WTC11 (cell line): ENCODE measurements at regions not wholly inside any gene's neighbourhood (a gene's known extent, or its start where the extent isn't known, plus 50 kb on each side); places are given as distances from the start of the nearest gene placed in this dataset.

Experiments used
- ATAC-seq: fragments of 200-7000 bp; cut with Tn5 transposase; 2 replicates; pipeline ENCODE4 v1.10.0; 2021; ENCODE audit warnings: mild to moderate bottlenecking, moderate library complexity
- CTCF ChIA-PET: fragments of 300-600 bp; sonication (Branson Sonifier 250); formaldehyde crosslinking; loops from one replicate; lab custom pipeline; 2021; ENCODE audit warnings: antibody characterized with exemption; lab: Charles Lee
- POLR2A ChIA-PET: fragments of 350-600 bp; sonication (Branson Sonifier 250); formaldehyde crosslinking; loops from one replicate; lab custom pipeline; 2021; ENCODE audit warnings: antibody characterized with exemption; lab: Charles Lee
- DNase-seq: peaks from one replicate; pipeline ENCODE4 v3.0.0; 2021; ENCODE audit warnings: low spot score
- H3K27ac Mint-ChIP-seq: 2 replicates; pipeline ENCODE4 v1.8.0; 2021; ENCODE audit warnings: mixed read lengths
- H3K27me3 Mint-ChIP-seq: 2 replicates; pipeline ENCODE4 v1.8.0; 2021; ENCODE audit warnings: low read depth, mild to moderate bottlenecking, moderate library complexity, mixed read lengths
- H3K36me3 Mint-ChIP-seq: 2 replicates; pipeline ENCODE4 v1.8.0; 2021; ENCODE audit warnings: mixed read lengths
- H3K4me1 Mint-ChIP-seq: 2 replicates; pipeline ENCODE4 v1.8.0; 2022; ENCODE audit warnings: mixed read lengths
- H3K4me3 Mint-ChIP-seq: 2 replicates; pipeline ENCODE4 v1.8.0; 2021; ENCODE audit warnings: mild to moderate bottlenecking, moderate library complexity, mixed read lengths
- H3K9me3 Mint-ChIP-seq: 2 replicates; pipeline ENCODE4 v1.8.0; 2021; ENCODE audit warnings: mixed read lengths
- AR ChIP-seq: fragments of 250-450 bp; sonication (Bioruptor Pico); IDR thresholded peaks from 2 replicates; pipeline ENCODE4 v1.9.0; 2021; ENCODE audit warnings: mild to moderate bottlenecking
- ETV6 ChIP-seq: sonication (generic); formaldehyde crosslinking; IDR thresholded peaks from 2 replicates; pipeline ENCODE4 v1.8.1; 2022; ENCODE audit warnings: mild to moderate bottlenecking, missing genetic modification reagents
- FOXK1 ChIP-seq: sonication (generic); formaldehyde crosslinking; IDR thresholded peaks from 2 replicates; pipeline ENCODE4 v1.8.0; 2022; ENCODE audit warnings: mild to moderate bottlenecking, moderate library complexity, missing genetic modification reagents
- GABPB1 ChIP-seq: sonication (generic); formaldehyde crosslinking; IDR thresholded peaks from 2 replicates; pipeline ENCODE4 v1.8.1; 2023; ENCODE audit warnings: mild to moderate bottlenecking, missing genetic modification reagents
- NFE2L1 ChIP-seq: sonication (generic); formaldehyde crosslinking; IDR thresholded peaks from 2 replicates; pipeline ENCODE4 v1.8.1; 2023; ENCODE audit warnings: missing genetic modification reagents
- NFYB ChIP-seq: sonication (generic); formaldehyde crosslinking; conservative IDR thresholded peaks from 2 replicates; pipeline ENCODE4 v1.8.0; 2022; ENCODE audit warnings: low read depth, missing genetic modification reagents
- NR1H2 ChIP-seq: sonication (generic); formaldehyde crosslinking; IDR thresholded peaks from 2 replicates; pipeline ENCODE4 v1.9.0; 2021; ENCODE audit warnings: mild to moderate bottlenecking, moderate library complexity, missing genetic modification reagents
- SMAD3 ChIP-seq: sonication (generic); formaldehyde crosslinking; IDR thresholded peaks from 2 replicates; pipeline ENCODE4 v1.8.0; 2022; ENCODE audit warnings: missing genetic modification reagents, mild to moderate bottlenecking, borderline replicate concordance
- TCF7 ChIP-seq: sonication (generic); formaldehyde crosslinking; IDR thresholded peaks from 2 replicates; pipeline ENCODE4 v1.8.0; 2022; ENCODE audit warnings: mild to moderate bottlenecking, low read depth, missing genetic modification reagents, moderate library complexity
- TEAD1 ChIP-seq: sonication (generic); formaldehyde crosslinking; IDR thresholded peaks from 2 replicates; pipeline ENCODE4 v1.8.0; 2022; ENCODE audit warnings: mild to moderate bottlenecking, missing genetic modification reagents
- TEAD4 ChIP-seq: sonication (generic); formaldehyde crosslinking; IDR thresholded peaks from 2 replicates; pipeline ENCODE4 v1.8.0; 2022; ENCODE audit warnings: mild to moderate bottlenecking, missing genetic modification reagents
- ZNF232 ChIP-seq: sonication (generic); formaldehyde crosslinking; IDR thresholded peaks from 2 replicates; pipeline ENCODE4 v1.8.0; 2022; ENCODE audit warnings: mild to moderate bottlenecking, missing genetic modification reagents
- ZNF263 ChIP-seq: sonication (generic); formaldehyde crosslinking; IDR thresholded peaks from 2 replicates; pipeline ENCODE4 v1.8.1; 2022; ENCODE audit warnings: low read depth, mild to moderate bottlenecking, moderate library complexity, missing genetic modification reagents
- ZNF317 ChIP-seq: sonication (generic); formaldehyde crosslinking; IDR thresholded peaks from 2 replicates; pipeline ENCODE4 v1.8.1; 2023; ENCODE audit warnings: low read depth, mild to moderate bottlenecking, moderate library complexity, missing genetic modification reagents, borderline replicate concordance
- ZNF671 ChIP-seq: fragments of 250-450 bp; sonication (Bioruptor Pico); IDR thresholded peaks from 2 replicates; pipeline ENCODE4 v1.8.0; 2021; ENCODE audit warnings: mild to moderate bottlenecking
- TF ChIP-seq, protein P1 (sequence below): sonication (generic); formaldehyde crosslinking; IDR thresholded peaks from 2 replicates; pipeline ENCODE4 v1.8.0; 2023; ENCODE audit warnings: missing genetic modification reagents
- TF ChIP-seq, protein P2 (sequence below): sonication (generic); formaldehyde crosslinking; conservative IDR thresholded peaks from 2 replicates; pipeline ENCODE4 v1.8.1; 2022; ENCODE audit warnings: mild to moderate bottlenecking, missing genetic modification reagents
- TF ChIP-seq, protein P3 (sequence below): sonication (generic); formaldehyde crosslinking; IDR thresholded peaks from 2 replicates; pipeline ENCODE4 v1.8.1; 2022; ENCODE audit warnings: low read depth, missing genetic modification reagents, borderline replicate concordance
- TF ChIP-seq, protein P4 (sequence below): fragments of 250-450 bp; sonication (Bioruptor Pico); IDR thresholded peaks from 2 replicates; pipeline ENCODE4 v1.8.0; 2021; ENCODE audit warnings: mild to moderate bottlenecking
- TF ChIP-seq, protein P5 (sequence below): fragments of 250-450 bp; sonication (Bioruptor Pico); IDR thresholded peaks from 2 replicates; pipeline ENCODE4 v2.1.2; 2022; ENCODE audit warnings: mild to moderate bottlenecking, moderate library complexity
- TF ChIP-seq, protein P6 (sequence below): sonication (generic); formaldehyde crosslinking; IDR thresholded peaks from 2 replicates; pipeline ENCODE4 v1.8.1; 2023; ENCODE audit warnings: mild to moderate bottlenecking, missing genetic modification reagents, borderline replicate concordance

- Mint-ChIP-seq H3K27me3 (no peaks in the 10 kb centered on the region), H3K4me1 (no peaks in the 10 kb centered on the region), H3K4me3 (no peak overlapping the region), H3K9me3 (no peaks in the 10 kb centered on the region)
- CTCF ChIA-PET: no interaction called here
- ATAC-seq: no peak
- TF ChIP-seq ETV6 (no peak), NR1H2 (CRISPR knock-in tag) (no peak), TEAD4 (no peak), ZNF232 (CRISPR knock-in tag) (no peak), ZNF671 (CRISPR knock-in tag) (no peak), ZNF317 (CRISPR knock-in tag) (no peak), ZNF263 (CRISPR knock-in tag) (no peak), FOXK1 (no peak), TEAD1 (CRISPR knock-in tag) (no peak), AR (CRISPR knock-in tag) (no peak)
- TF ChIP-seq, protein P1, sequence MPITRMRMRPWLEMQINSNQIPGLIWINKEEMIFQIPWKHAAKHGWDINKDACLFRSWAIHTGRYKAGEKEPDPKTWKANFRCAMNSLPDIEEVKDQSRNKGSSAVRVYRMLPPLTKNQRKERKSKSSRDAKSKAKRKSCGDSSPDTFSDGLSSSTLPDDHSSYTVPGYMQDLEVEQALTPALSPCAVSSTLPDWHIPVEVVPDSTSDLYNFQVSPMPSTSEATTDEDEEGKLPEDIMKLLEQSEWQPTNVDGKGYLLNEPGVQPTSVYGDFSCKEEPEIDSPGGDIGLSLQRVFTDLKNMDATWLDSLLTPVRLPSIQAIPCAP (CRISPR knock-in tag): no peak
- TF ChIP-seq, protein P2, sequence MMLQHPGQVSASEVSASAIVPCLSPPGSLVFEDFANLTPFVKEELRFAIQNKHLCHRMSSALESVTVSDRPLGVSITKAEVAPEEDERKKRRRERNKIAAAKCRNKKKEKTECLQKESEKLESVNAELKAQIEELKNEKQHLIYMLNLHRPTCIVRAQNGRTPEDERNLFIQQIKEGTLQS (CRISPR knock-in tag): no peak
- TF ChIP-seq, all 79 proteins: peak for 0
- POLR2A ChIA-PET: no interaction called here
- no peak for DNase-seq
- no peak overlapping the region for H3K27ac Mint-ChIP-seq
- no peaks in the 10 kb centered on the region for H3K36me3 Mint-ChIP-seq
These were observed 588.0 kb upstream of the LRRN3 start for GRCh38 chr7:110502888-110503465.

DNA sequence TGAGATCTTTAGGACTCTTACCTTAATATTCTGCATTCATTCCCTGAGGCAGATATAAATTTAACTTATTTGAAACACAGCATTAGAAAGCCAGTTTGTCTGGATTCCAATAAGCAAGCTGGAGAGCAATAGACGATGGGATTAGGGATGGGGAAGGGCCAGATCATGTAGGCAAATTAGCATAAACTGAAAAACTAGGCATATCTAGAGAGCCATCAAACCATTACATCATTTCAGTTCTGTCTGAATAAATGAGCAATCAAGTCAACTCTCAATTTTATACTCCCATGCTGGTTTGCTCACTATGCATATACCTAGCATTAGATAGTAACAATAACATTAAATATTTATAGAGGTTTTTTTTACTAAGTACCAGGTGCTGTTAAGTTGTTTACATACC is 583.6 kb upstream of the LRRN3 start:
- POLR2A ChIA-PET: no interaction called here
- Mint-ChIP-seq H3K4me1 (0 out of 2 replicates have a peak, but pooled peaks cover 3% of the 10 kb centered on the region), H3K27me3 (no peaks in the 10 kb centered on the region), H3K9me3 (no peaks in the 10 kb centered on the region), H3K4me3 (no peak overlapping the region), H3K27ac (no peak overlapping the region), H3K36me3 (no peaks in the 10 kb centered on the region)
- CTCF ChIA-PET: interaction anchor here (0.7 kb wide), 1 partner anchor 943 kb away, joined by 3 read pairs; no protein-coding TSS in a partner anchor
- ATAC-seq (no peak), DNase-seq (no peak)
- TF ChIP-seq, protein P3, sequence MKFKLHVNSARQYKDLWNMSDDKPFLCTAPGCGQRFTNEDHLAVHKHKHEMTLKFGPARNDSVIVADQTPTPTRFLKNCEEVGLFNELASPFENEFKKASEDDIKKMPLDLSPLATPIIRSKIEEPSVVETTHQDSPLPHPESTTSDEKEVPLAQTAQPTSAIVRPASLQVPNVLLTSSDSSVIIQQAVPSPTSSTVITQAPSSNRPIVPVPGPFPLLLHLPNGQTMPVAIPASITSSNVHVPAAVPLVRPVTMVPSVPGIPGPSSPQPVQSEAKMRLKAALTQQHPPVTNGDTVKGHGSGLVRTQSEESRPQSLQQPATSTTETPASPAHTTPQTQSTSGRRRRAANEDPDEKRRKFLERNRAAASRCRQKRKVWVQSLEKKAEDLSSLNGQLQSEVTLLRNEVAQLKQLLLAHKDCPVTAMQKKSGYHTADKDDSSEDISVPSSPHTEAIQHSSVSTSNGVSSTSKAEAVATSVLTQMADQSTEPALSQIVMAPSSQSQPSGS (CRISPR knock-in tag): no peak

DNA sequence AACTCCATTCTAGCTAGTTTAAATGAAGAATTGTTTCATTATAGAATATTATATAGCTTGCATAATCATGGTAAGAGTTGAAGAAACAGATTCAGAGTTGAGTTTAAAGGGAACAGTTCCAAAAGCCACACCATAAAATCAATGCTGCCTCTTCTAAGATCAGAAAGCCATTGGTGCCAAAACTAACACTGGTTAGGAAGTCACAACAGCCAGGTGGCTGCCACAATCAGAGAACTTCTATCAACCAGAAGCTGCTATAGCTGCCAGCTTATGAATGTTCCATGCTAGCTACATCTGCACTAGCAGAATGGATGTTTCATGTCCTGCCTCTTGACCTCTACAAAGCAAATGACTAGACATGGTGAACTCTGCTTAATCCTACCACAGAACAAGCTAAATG is 583.1 kb upstream of the LRRN3 start:
- no peak for ATAC-seq
- no peaks in the 10 kb centered on the region for H3K36me3 Mint-ChIP-seq
- POLR2A ChIA-PET: no interaction called here
- no peaks in the 10 kb centered on the region for H3K9me3 Mint-ChIP-seq
- no peaks in the 10 kb centered on the region for H3K27me3 Mint-ChIP-seq
- no peak overlapping the region for H3K4me3 Mint-ChIP-seq
- CTCF ChIA-PET: interaction anchor here (0.7 kb wide), 1 partner anchor 943 kb away, joined by 3 read pairs; no protein-coding TSS in a partner anchor
- DNase-seq: no peak
- H3K4me1 Mint-ChIP-seq: 0 out of 2 replicates have a peak, but pooled peaks cover 3% of the 10 kb centered on the region
- H3K27ac Mint-ChIP-seq: no peak overlapping the region
- no peak for TF ChIP-seq TCF7 (CRISPR knock-in tag)
- TF ChIP-seq SMAD3: no peak
- TF ChIP-seq, protein P4, sequence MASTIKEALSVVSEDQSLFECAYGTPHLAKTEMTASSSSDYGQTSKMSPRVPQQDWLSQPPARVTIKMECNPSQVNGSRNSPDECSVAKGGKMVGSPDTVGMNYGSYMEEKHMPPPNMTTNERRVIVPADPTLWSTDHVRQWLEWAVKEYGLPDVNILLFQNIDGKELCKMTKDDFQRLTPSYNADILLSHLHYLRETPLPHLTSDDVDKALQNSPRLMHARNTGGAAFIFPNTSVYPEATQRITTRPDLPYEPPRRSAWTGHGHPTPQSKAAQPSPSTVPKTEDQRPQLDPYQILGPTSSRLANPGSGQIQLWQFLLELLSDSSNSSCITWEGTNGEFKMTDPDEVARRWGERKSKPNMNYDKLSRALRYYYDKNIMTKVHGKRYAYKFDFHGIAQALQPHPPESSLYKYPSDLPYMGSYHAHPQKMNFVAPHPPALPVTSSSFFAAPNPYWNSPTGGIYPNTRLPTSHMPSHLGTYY (CRISPR knock-in tag): no peak
- TF ChIP-seq NFE2L1 (CRISPR knock-in tag): no peak
- no peak for TF ChIP-seq GABPB1
- no peak for TF ChIP-seq NFYB (CRISPR knock-in tag)
- TF ChIP-seq, protein P5, sequence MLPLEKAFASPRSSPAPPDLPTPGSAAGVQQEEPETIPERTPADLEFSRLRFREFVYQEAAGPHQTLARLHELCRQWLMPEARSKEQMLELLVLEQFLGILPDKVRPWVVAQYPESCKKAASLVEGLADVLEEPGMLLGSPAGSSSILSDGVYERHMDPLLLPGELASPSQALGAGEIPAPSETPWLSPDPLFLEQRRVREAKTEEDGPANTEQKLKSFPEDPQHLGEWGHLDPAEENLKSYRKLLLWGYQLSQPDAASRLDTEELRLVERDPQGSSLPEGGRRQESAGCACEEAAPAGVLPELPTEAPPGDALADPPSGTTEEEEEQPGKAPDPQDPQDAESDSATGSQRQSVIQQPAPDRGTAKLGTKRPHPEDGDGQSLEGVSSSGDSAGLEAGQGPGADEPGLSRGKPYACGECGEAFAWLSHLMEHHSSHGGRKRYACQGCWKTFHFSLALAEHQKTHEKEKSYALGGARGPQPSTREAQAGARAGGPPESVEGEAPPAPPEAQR (CRISPR knock-in tag): no peak
- TF ChIP-seq, protein P6, sequence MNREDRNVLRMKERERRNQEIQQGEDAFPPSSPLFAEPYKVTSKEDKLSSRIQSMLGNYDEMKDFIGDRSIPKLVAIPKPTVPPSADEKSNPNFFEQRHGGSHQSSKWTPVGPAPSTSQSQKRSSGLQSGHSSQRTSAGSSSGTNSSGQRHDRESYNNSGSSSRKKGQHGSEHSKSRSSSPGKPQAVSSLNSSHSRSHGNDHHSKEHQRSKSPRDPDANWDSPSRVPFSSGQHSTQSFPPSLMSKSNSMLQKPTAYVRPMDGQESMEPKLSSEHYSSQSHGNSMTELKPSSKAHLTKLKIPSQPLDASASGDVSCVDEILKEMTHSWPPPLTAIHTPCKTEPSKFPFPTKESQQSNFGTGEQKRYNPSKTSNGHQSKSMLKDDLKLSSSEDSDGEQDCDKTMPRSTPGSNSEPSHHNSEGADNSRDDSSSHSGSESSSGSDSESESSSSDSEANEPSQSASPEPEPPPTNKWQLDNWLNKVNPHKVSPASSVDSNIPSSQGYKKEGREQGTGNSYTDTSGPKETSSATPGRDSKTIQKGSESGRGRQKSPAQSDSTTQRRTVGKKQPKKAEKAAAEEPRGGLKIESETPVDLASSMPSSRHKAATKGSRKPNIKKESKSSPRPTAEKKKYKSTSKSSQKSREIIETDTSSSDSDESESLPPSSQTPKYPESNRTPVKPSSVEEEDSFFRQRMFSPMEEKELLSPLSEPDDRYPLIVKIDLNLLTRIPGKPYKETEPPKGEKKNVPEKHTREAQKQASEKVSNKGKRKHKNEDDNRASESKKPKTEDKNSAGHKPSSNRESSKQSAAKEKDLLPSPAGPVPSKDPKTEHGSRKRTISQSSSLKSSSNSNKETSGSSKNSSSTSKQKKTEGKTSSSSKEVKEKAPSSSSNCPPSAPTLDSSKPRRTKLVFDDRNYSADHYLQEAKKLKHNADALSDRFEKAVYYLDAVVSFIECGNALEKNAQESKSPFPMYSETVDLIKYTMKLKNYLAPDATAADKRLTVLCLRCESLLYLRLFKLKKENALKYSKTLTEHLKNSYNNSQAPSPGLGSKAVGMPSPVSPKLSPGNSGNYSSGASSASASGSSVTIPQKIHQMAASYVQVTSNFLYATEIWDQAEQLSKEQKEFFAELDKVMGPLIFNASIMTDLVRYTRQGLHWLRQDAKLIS (CRISPR knock-in tag): no peak
